ENCODE measurements at regions not wholly inside any gene's neighbourhood (a gene's known extent, or its start where the extent isn't known, plus 50 kb on each side); places are given as distances from the start of the nearest gene placed in this dataset.

DNA sequence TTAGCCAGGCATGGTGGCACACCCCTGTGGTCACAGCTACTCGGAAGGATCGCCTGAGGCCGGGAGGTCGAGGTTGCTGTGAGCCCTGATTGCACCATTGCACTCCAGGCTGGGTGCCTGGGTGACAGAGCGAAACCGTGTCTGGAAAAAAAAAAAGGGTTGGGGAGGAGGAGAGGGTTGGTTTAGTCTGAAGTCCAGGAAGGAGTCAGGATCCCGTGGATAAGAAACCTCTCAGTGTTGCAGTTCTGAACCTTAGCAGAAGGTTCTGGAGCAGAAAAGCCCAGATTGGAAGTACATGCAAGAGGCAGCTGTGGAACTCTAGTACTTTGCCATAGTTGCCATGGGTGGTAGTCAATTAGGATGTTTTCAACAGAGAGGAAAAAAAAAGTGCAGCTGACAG, 125.2 kb upstream of the CPEB4 start (continued):
- TF ChIP-seq, protein P1, sequence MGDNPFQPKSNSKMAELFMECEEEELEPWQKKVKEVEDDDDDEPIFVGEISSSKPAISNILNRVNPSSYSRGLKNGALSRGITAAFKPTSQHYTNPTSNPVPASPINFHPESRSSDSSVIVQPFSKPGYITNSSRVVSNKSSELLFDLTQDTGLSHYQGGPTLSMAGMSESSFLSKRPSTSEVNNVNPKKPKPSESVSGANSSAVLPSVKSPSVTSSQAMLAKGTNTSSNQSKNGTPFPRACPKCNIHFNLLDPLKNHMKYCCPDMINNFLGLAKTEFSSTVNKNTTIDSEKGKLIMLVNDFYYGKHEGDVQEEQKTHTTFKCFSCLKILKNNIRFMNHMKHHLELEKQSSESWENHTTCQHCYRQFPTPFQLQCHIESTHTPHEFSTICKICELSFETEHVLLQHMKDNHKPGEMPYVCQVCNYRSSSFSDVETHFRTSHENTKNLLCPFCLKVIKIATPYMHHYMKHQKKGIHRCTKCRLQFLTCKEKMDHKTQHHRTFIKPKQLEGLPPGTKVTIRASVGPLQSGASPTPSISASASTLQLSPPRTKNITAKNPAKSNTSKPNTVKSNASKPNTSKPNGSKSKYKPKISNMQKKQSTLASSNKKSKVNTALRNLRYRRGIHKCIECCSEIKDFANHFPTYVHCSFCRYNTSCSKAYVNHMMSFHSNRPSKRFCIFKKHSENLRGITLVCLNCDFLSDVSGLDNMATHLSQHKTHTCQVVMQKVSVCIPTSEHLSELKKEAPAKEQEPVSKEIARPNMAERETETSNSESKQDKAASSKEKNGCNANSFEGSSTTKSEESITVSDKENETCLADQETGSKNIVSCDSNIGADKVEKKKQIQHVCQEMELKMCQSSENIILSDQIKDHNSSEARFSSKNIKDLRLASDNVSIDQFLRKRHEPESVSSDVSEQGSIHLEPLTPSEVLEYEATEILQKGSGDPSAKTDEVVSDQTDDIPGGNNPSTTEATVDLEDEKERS (CRISPR knock-in tag; IDR thresholded peaks at IDR 0.05): 0 out of 2 replicates have a peak, but pooled peaks have one; percentile 32
- TF ChIP-seq, protein P2, sequence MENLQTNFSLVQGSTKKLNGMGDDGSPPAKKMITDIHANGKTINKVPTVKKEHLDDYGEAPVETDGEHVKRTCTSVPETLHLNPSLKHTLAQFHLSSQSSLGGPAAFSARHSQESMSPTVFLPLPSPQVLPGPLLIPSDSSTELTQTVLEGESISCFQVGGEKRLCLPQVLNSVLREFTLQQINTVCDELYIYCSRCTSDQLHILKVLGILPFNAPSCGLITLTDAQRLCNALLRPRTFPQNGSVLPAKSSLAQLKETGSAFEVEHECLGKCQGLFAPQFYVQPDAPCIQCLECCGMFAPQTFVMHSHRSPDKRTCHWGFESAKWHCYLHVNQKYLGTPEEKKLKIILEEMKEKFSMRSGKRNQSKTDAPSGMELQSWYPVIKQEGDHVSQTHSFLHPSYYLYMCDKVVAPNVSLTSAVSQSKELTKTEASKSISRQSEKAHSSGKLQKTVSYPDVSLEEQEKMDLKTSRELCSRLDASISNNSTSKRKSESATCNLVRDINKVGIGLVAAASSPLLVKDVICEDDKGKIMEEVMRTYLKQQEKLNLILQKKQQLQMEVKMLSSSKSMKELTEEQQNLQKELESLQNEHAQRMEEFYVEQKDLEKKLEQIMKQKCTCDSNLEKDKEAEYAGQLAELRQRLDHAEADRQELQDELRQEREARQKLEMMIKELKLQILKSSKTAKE (CRISPR knock-in tag; IDR thresholded peaks at IDR 0.05; ENCODE audit: borderline replicate concordance): no peak
- TF ChIP-seq, protein P3, sequence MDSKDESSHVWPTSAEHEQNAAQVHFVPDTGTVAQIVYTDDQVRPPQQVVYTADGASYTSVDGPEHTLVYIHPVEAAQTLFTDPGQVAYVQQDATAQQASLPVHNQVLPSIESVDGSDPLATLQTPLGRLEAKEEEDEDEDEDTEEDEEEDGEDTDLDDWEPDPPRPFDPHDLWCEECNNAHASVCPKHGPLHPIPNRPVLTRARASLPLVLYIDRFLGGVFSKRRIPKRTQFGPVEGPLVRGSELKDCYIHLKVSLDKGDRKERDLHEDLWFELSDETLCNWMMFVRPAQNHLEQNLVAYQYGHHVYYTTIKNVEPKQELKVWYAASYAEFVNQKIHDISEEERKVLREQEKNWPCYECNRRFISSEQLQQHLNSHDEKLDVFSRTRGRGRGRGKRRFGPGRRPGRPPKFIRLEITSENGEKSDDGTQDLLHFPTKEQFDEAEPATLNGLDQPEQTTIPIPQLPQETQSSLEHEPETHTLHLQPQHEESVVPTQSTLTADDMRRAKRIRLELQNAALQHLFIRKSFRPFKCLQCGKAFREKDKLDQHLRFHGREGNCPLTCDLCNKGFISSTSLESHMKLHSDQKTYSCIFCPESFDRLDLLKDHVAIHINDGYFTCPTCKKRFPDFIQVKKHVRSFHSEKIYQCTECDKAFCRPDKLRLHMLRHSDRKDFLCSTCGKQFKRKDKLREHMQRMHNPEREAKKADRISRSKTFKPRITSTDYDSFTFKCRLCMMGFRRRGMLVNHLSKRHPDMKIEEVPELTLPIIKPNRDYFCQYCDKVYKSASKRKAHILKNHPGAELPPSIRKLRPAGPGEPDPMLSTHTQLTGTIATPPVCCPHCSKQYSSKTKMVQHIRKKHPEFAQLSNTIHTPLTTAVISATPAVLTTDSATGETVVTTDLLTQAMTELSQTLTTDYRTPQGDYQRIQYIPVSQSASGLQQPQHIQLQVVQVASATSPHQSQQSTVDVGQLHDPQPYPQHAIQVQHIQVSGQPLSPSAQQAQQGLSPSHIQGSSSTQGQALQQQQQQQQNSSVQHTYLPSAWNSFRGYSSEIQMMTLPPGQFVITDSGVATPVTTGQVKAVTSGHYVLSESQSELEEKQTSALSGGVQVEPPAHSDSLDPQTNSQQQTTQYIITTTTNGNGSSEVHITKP (CRISPR knock-in tag; IDR thresholded peaks at IDR 0.05; ENCODE audit: low read depth): no peak
- TF ChIP-seq, protein P4, sequence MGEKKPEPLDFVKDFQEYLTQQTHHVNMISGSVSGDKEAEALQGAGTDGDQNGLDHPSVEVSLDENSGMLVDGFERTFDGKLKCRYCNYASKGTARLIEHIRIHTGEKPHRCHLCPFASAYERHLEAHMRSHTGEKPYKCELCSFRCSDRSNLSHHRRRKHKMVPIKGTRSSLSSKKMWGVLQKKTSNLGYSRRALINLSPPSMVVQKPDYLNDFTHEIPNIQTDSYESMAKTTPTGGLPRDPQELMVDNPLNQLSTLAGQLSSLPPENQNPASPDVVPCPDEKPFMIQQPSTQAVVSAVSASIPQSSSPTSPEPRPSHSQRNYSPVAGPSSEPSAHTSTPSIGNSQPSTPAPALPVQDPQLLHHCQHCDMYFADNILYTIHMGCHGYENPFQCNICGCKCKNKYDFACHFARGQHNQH (CRISPR knock-in tag; IDR thresholded peaks at IDR 0.05): 0 out of 2 replicates have a peak, but pooled peaks have one; percentile 35
- no peak for TF ChIP-seq TBP (CRISPR knock-in tag; IDR thresholded peaks at IDR 0.05)
- no peak for TF ChIP-seq DR1 (CRISPR knock-in tag; IDR thresholded peaks at IDR 0.05)
- TF ChIP-seq, protein P5, sequence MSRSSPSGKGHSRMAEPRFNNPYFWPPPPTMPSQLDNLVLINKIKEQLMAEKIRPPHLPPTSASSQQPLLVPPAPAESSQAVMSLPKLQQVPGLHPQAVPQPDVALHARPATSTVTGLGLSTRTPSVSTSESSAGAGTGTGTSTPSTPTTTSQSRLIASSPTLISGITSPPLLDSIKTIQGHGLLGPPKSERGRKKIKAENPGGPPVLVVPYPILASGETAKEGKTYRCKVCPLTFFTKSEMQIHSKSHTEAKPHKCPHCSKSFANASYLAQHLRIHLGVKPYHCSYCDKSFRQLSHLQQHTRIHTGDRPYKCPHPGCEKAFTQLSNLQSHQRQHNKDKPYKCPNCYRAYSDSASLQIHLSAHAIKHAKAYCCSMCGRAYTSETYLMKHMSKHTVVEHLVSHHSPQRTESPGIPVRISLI (CRISPR knock-in tag; IDR thresholded peaks at IDR 0.05; ENCODE audit: borderline replicate concordance): peak; percentile 89
- 0 out of 2 replicates have a peak, but pooled peaks have one; percentile 24 for TF ChIP-seq PITX1 (CRISPR knock-in tag; IDR thresholded peaks at IDR 0.05)
- TF ChIP-seq ZMYM3 (CRISPR knock-in tag; IDR thresholded peaks at IDR 0.05): peak; percentile 64; the same call in 1 of the 2 replicates
- peak; percentile 63; the same call in 1 of the 2 replicates for TF ChIP-seq CEBPB (IDR thresholded peaks at IDR 0.05; ENCODE audit: borderline replicate concordance, low read depth, low read length)
- TF ChIP-seq HNF4A (CRISPR knock-in tag; IDR thresholded peaks at IDR 0.05): peak; percentile 62
- TF ChIP-seq ARNT (IDR thresholded peaks at IDR 0.05): no peak
- TF ChIP-seq, protein P6, sequence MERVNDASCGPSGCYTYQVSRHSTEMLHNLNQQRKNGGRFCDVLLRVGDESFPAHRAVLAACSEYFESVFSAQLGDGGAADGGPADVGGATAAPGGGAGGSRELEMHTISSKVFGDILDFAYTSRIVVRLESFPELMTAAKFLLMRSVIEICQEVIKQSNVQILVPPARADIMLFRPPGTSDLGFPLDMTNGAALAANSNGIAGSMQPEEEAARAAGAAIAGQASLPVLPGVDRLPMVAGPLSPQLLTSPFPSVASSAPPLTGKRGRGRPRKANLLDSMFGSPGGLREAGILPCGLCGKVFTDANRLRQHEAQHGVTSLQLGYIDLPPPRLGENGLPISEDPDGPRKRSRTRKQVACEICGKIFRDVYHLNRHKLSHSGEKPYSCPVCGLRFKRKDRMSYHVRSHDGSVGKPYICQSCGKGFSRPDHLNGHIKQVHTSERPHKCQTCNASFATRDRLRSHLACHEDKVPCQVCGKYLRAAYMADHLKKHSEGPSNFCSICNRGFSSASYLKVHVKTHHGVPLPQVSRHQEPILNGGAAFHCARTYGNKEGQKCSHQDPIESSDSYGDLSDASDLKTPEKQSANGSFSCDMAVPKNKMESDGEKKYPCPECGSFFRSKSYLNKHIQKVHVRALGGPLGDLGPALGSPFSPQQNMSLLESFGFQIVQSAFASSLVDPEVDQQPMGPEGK (CRISPR knock-in tag; IDR thresholded peaks at IDR 0.05): 0 out of 2 replicates have a peak, but pooled peaks have one; percentile 27
- peak; percentile 16; the same call in 1 of the 2 replicates for TF ChIP-seq ZNF292 (CRISPR knock-in tag; IDR thresholded peaks at IDR 0.05; ENCODE audit: borderline replicate concordance, low read depth)

Data from HepG2 (cell line).